ENCODE measurements at regions not wholly inside any gene's neighbourhood (a gene's known extent, or its start where the extent isn't known, plus 50 kb on each side); places are given as distances from the start of the nearest gene placed in this dataset.

DNA sequence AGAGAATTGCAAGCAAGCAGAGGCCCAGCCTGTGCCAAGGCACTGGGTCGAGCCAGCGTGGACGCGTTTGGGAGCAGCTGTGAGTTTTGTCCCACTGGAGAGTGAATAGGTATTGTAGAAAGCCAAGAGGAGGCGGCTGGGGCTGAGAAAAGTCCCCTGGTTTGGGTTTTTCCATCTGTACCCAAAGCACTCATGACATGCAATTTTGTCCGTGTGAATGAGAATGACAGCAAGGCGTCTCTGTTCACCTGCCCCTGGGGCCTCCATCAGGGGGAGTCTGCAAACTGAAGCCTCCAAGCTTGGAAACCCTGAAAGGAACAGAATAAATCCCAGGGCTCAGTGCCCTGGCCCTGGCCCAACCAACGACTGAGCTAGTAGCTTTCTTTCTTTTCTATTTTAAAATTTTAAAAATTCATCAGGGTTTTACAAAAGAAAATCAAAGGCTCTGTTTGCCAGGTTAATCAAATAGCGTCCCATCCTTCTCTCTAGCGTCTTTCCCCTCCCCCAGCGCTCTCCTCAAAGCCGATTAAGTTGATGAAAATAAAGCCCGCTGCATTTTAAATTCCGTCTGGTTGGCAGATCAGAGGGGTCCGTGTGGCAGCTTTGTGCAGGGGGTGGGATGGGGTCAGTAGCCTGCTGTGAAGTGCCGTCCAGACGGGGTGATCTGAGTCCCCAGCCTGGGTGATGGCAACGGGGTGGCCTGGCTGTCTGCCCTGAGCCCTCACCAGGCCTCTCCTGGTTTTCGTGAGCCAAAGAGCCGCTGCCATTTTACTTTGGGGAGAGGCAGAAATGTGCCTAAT lies 171.0 kb downstream of the KATNIP start:
- DNase-seq = peak in 7 of 14 donors; percentile 23 to 62 (median 49)

GRCh38 chr16:27721531-27722181 lies 171.7 kb downstream of the KATNIP start:
- peak in 1 of 14 donors; percentile 62 for DNase-seq

DNA sequence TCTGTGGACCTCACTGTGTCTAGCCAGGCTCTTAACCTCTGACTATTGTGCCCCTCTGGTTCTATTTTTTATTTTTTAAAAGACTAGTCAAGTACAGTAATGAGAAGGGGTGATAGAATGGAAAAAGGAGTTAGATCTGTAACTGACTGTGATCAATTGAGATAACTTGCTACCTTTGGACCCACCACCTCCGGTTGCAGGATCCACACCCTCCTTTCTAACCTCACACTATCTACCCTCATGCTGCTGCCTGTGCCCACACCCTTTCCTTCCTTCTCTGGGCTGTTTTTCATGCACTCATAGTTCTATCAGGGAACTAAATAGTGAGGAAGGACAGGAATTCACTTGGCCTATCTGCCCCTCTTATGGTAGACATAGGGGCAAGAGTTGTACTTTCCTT lies 172.3 kb downstream of the KATNIP start:
- no peak for DNase-seq

DNA sequence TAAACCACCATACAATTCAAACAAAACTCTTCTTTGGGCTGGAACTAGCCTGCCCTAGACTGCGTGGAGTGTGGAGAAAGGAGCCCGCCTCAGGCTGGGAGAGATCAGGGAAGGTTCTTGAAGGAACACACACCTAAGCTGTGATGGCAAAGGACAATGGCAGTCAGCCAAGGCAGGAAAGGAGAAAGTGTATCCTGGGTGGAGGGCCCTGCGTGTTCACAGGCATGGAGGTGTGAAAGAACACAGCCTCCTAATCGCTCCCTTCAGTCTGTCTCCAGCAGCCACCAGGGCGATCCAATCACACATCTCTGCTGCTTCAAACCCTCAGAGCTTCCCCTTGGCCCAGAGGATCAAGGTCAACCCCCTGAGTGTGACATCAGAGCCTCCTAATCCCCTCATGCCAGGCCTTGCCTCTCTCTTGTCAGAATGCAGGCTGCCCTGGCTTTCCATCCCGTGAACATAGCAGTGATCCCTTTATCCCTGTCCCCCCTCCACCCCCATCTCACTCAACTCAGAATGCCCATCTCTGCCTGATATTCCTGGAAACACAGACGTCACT lies 173.0 kb downstream of the KATNIP start:
- no peak for DNase-seq

DNA sequence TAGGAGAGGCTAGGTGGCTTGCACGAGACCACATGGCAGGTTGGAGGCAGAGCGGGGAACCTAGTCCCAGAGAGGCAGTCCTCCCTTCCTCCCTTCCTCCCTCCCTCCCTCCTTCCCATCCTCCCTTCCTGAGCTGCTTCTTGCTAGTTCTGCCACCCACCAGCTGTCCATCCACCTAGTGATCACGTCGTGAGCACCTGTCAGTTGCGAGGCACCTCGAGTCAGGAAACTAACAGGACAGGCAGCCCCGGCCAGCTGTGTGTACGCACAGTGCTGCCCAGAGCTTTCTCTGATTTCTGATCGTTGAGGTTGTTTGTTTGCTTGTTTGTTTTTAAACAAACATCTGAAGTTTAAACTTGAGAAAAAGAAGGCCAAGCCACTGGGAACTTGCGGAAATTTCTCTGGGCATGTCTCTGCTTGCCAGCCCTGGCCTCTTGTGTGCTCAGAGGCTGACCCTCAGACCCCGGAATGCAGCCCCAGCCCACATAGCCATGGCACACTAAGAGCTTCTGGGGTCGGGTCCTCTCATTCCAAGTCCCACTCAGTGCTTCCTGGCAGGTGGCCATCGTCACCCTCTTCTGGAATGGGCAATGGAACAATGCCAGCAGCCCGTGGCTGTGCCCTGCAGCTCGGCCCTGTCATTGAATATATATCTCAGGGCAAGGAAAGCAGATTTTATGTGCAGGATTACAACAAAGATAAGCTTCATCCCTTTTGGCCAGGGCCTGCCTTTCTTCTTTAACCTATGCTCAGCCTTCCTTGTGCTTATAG lies 174.0 kb downstream of the KATNIP start:
- DNase-seq = peak in 5 of 14 donors; percentile 17 to 75 (median 48)

DNA sequence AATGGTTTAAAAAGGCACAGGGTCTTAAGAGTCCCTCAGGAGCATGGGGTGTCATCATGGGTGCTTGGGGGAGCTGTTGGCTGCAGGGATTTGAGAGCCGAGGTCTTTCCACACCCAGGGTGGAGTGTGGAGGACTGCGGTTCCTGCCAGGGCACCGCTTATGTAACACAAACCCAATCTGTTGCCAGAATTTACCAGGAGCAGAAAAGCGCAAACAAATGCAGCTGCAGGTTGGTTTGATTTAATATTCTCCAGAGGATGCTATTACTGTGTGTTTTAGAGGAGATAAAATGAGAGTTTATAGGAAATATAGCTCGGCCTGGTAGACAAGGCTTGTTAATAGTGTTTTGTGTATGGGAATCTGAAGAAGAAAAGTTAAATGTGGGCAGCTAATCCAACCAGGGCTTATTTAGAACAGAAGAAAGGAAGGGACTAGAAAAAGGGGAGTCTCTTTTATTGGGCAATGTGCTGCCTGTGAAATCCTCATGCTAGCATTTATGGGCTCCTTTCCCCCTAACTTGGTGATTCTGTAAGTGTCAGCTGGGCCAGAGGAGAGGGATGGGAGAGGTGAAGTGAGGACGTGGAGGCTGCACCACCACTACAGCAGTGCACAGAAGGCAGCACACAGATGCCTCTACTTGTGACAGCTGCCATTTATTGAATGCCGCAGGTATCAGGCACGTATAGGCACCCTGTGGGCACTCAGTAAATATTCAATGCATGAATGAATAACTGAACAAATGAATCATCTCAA lies 174.7 kb downstream of the KATNIP start:
- peak in 7 of 14 donors; percentile 26 to 75 (median 48) for DNase-seq

- DNase-seq = peak in 1 of 14 donors; percentile 31
Observed at GRCh38 chr16:27725236-27726000, 175.5 kb downstream of the KATNIP start.

DNA sequence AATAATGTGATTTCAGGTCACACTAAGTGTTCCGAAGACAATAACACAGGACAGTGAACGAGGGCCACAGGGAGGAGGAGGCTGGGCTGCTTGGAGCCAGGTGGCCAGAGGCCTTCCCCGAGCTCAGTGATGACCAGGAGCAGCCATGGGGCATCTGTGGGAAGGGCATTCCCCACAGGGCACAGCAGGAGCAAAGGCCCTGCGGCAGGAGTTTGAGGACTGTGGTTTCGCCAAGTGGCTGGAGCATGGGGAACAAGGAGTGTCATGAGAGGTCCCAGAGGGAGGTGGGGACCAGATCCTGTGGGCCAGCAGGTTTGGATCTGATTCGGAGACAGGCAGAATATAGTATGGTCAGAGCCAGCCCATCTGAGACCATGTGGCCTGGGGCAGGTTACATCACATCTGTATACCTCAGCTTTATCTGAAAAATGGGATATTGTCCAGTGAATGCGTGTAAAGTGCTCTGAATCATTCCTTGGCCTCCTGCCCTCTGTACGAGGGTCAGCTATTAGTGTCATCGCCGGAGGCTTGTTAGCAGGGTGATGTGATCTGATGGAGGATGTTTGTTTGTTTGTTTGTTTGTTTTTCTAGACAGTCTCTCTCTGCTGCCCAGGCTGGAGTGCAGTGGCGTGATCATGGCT lies 176.8 kb downstream of the KATNIP start:
- DNase-seq = no peak

DNA sequence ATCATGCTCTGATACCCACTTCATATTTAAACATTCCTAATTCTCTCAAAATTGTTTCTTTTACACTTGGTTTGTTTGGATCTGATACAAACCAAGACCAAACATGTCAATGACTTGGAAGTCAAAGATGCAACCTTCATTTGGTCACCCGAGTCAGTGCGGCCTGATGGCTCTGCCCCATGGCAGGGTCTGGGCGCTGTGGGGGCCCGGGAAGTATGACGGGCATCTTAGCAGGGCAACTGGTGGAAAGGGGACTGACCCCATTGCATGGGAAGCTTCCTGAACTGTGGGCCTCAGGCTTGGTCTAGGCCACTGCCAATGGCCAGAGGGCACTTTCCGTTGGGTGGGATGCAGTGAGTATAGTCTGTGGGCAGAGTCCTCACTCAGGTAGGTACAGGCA lies 178.0 kb downstream of the KATNIP start:
- DNase-seq = no peak

GRCh38 chr16:27728691-27729090 lies 178.7 kb downstream of the KATNIP start:
- DNase-seq = no peak

DNA sequence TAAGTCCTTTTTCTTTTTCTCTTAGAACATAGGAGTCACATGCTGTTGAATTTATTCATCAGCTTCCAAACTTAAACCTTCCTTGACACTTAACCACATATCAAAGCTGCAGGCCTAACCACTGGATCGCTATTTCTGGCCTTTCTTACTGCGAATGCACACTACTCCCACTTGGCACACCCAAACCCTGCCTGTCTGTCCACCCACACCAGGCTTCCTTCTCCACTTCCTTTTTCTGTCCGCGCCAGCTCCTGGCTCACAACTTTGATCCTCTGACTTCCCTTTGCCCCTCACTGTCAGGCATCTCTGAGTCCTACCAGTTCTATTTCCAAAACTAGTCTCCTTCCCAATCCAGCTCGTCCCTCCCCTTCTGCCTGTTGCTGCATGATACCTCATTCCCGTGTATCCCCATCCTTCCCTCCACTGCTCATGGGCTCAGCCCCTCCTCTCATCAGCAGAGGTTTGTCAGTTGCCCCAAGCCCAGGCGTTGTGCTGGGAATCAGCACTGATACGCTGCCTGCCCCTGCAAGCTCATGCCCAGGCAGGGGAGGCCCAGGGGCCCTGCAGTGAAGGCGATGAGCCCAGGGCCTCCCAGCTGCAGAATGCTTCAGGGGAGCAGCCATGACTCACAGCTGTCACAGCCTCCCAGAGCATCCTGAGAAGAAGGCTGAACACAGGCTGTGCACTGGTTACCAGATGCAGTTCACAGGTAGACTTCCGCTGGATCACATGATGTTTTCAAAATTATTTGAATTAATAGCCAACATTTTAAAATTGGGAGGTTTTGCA lies 179.8 kb downstream of the KATNIP start:
- DNase-seq = peak in 3 of 14 donors; percentile 5 to 52 (median 36)

DNA sequence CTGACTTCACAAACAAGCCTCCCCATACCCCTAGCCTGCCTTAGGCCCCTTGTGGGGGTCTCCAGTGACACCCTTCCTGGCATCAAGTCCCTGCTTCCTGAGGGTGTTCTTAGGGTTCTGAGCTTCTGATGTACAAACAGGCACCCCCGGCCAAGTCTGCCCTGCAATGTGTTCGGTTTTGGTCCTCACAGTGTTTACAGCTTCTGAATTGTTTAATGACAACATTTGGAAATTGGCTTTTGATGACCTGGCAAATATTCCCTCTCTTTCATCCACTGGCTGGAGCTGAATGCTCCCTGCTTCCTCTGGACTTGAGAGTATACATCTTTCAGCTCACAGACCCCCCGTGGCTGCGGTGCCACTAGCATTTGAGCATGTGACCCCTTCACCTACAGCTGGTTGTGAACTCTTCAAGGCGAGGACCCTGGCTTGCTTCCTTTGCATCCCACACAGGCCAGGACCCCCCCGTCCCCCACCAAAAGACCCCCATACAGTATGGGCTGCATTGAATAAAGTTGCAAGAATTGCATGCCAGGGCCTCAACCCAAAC lies 180.8 kb downstream of the KATNIP start:
- no peak for DNase-seq

DNA sequence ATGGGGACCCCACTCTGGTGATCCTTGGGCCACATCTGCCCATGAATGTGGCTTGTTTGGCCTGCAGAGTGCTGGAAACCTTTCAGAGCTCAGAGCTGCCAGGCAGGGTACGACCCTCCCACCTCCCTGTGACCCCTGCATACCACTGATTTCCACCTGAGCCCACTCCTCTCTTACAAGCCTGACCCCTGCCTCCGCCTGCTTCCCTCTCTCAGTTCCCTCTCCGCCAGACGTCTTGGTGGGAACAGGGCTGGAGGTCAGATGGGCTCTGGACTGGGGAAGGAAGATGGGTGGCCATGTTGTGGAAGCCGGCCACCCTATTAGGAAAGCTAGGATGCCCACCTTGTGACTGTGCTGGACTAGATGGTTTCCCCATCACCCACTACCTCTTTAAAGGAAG lies 185.1 kb downstream of the KATNIP start:
- DNase-seq = no peak

GRCh38 chr16:27736431-27736830 lies 186.5 kb downstream of the KATNIP start:
- no peak for DNase-seq

- no peak for DNase-seq
Observed at GRCh38 chr16:27737513-27737912, 187.6 kb downstream of the KATNIP start.

All from C1 segment of cervical spinal cord (tissue), 14 donors.